Ammon's horn (tissue), 1 donor: ENCODE measurements at regions not wholly inside any gene's neighbourhood (a gene's known extent, or its start where the extent isn't known, plus 50 kb on each side); places are given as distances from the start of the nearest gene placed in this dataset.

Source experiments
- DNase-seq: peaks from one replicate; pipeline ENCODE4 v3.0.0-alpha.2; 2016; ENCODE audit warnings: low spot score

GRCh38 chr4:120198411-120198810, 131.8 kb upstream of the MAD2L1 start:
- no peak for DNase-seq

GRCh38 chr4:120177603-120178002, 111.0 kb upstream of the MAD2L1 start:
- no peak for DNase-seq

GRCh38 chr4:120175272-120175671, 108.6 kb upstream of the MAD2L1 start:
- no peak for DNase-seq

- DNase-seq = no peak
Measured at GRCh38 chr4:120163895-120164294, 97.2 kb upstream of the MAD2L1 start.

GRCh38 chr4:120158841-120159463, 92.3 kb upstream of the MAD2L1 start:
- DNase-seq = no peak

- DNase-seq = no peak
Measured at GRCh38 chr4:120158046-120158445, 91.4 kb upstream of the MAD2L1 start.

- DNase-seq = peak; percentile 85
Measured at GRCh38 chr4:120156120-120156718, 89.6 kb upstream of the MAD2L1 start.

GRCh38 chr4:120155287-120155686, 88.6 kb upstream of the MAD2L1 start:
- no peak for DNase-seq

GRCh38 chr4:120144634-120145033, 78.0 kb upstream of the MAD2L1 start:
- no peak for DNase-seq

GRCh38 chr4:120144041-120144440, 77.4 kb upstream of the MAD2L1 start:
- no peak for DNase-seq

- DNase-seq = no peak
Measured at GRCh38 chr4:120139392-120139791, 72.7 kb upstream of the MAD2L1 start.

- no peak for DNase-seq
Measured at GRCh38 chr4:120132935-120133334, 66.3 kb upstream of the MAD2L1 start.

- DNase-seq = no peak
Measured at GRCh38 chr4:120130786-120131185, 64.1 kb upstream of the MAD2L1 start.
